Nephron (organoid): ENCODE measurements at regions not wholly inside any gene's neighbourhood (a gene's known extent, or its start where the extent isn't known, plus 50 kb on each side); places are given as distances from the start of the nearest gene placed in this dataset.
"Not testable (repeated sequence)": the region's sequence is repeated elsewhere in the genome, so short reads cannot be mapped to it uniquely, and the experiment has no call there.

Experiments used
- H3K27ac Mint-ChIP-seq, 3 experiments: 2 replicates each; pipeline ENCODE4 v1.8.0; 2020; ENCODE audit warnings: mixed read lengths in 3 of 3, mild to moderate bottlenecking in 2 of 3, moderate library complexity in 1 of 3
- H3K27me3 Mint-ChIP-seq: 2 replicates; pipeline ENCODE4 v1.8.0; 2021; ENCODE audit warnings: low read depth, mild to moderate bottlenecking, moderate library complexity, mixed read lengths
- H3K36me3 Mint-ChIP-seq: 2 replicates; pipeline ENCODE4 v1.8.0; 2020; ENCODE audit warnings: low read depth, mixed read lengths
- H3K4me1 Mint-ChIP-seq: 2 replicates; pipeline ENCODE4 v1.8.0; 2020; ENCODE audit warnings: mixed read lengths
- H3K4me3 Mint-ChIP-seq, 3 experiments: 2 replicates each; pipeline ENCODE4 v1.8.0; 2020; ENCODE audit warnings: mild to moderate bottlenecking in 3 of 3, mixed read lengths in 3 of 3, moderate library complexity in 2 of 3
- H3K9me3 Mint-ChIP-seq: 2 replicates; pipeline ENCODE4 v1.8.0; 2020; ENCODE audit warnings: mixed read lengths
- CTCF ChIP-seq, 3 experiments: fragments of 200-600 bp; sonication (generic); IDR thresholded peaks; one replicate each; pipeline ENCODE4 v1.5.0; 2021; ENCODE audit warnings: antibody characterized with exemption in 3 of 3; ENCODE audit not compliant: unreplicated experiment in 3 of 3

- H3K27me3 Mint-ChIP-seq, result no peaks in the 10 kb centered on the region
- H3K36me3 Mint-ChIP-seq, result no peaks in the 10 kb centered on the region
- H3K9me3 Mint-ChIP-seq, result no peaks in the 10 kb centered on the region
- H3K4me3 Mint-ChIP-seq, result no peak overlapping the region
- no peaks in the 10 kb centered on the region for H3K4me1 Mint-ChIP-seq
- no peak for TF ChIP-seq CTCF (IDR thresholded peaks at IDR 0.05; ENCODE audit: unreplicated experiment in 3 of 3)
- H3K27ac Mint-ChIP-seq, result no peak overlapping the region
These were observed 1744.4 kb upstream of the ADGRL3 start for GRCh38 chr4:59455751-59456150.

- H3K27me3 Mint-ChIP-seq, result no peaks in the 10 kb centered on the region
- no peak overlapping the region for H3K27ac Mint-ChIP-seq
- no peaks in the 10 kb centered on the region for H3K9me3 Mint-ChIP-seq
- TF ChIP-seq CTCF (IDR thresholded peaks at IDR 0.05; ENCODE audit: unreplicated experiment in 3 of 3), result no peak
- H3K4me3 Mint-ChIP-seq, result no peak overlapping the region
- no peaks in the 10 kb centered on the region for H3K4me1 Mint-ChIP-seq
- no peaks in the 10 kb centered on the region for H3K36me3 Mint-ChIP-seq
These were observed 1742.5 kb upstream of the ADGRL3 start for GRCh38 chr4:59457576-59457975.

GRCh38 chr4:59484944-59485343 is 1715.2 kb upstream of the ADGRL3 start:
- Mint-ChIP-seq H3K4me1 (no peaks in the 10 kb centered on the region), H3K9me3 (peaks cover 11% of the 10 kb centered on the region), H3K36me3 (no peaks in the 10 kb centered on the region), H3K27me3 (no peaks in the 10 kb centered on the region), H3K27ac (no peak overlapping the region), H3K4me3 (no peak overlapping the region)
- TF ChIP-seq CTCF (IDR thresholded peaks at IDR 0.05; ENCODE audit: unreplicated experiment in 3 of 3), result no peak

GRCh38 chr4:59500103-59500502 is 1700.0 kb upstream of the ADGRL3 start:
- H3K36me3 Mint-ChIP-seq, result no peaks in the 10 kb centered on the region
- no peaks in the 10 kb centered on the region for H3K9me3 Mint-ChIP-seq
- no peaks in the 10 kb centered on the region for H3K4me1 Mint-ChIP-seq
- H3K27me3 Mint-ChIP-seq, result no peaks in the 10 kb centered on the region
- TF ChIP-seq CTCF (IDR thresholded peaks at IDR 0.05; ENCODE audit: unreplicated experiment in 3 of 3), result no peak
- no peak overlapping the region for H3K4me3 Mint-ChIP-seq
- H3K27ac Mint-ChIP-seq, result no peak overlapping the region

GRCh38 chr4:59503731-59504130 is 1696.4 kb upstream of the ADGRL3 start:
- H3K9me3 Mint-ChIP-seq, result no peaks in the 10 kb centered on the region
- H3K36me3 Mint-ChIP-seq, result no peaks in the 10 kb centered on the region
- no peak for TF ChIP-seq CTCF (IDR thresholded peaks at IDR 0.05; ENCODE audit: unreplicated experiment in 3 of 3)

GRCh38 chr4:59511809-59512208 is 1688.3 kb upstream of the ADGRL3 start:
- H3K27ac Mint-ChIP-seq, H3K4me3 Mint-ChIP-seq, H3K27me3 Mint-ChIP-seq, H3K9me3 Mint-ChIP-seq, H3K4me1 Mint-ChIP-seq, H3K36me3 Mint-ChIP-seq: not testable (repeated sequence)

More at GRCh38 chr4:59503731-59504130, 1696.4 kb upstream of the ADGRL3 start:
- Mint-ChIP-seq H3K4me1 (no peaks in the 10 kb centered on the region), H3K4me3 (no peak overlapping the region), H3K27me3 (no peaks in the 10 kb centered on the region), H3K27ac (no peak overlapping the region)
